ENCODE measurements at regions not wholly inside any gene's neighbourhood (a gene's known extent, or its start where the extent isn't known, plus 50 kb on each side); places are given as distances from the start of the nearest gene placed in this dataset.

- no peak for TF ChIP-seq E4F1 (IDR thresholded peaks at IDR 0.05; ENCODE audit: borderline replicate concordance, partially characterized antibody)
- no peak for TF ChIP-seq ZNF622 (IDR thresholded peaks at IDR 0.05)
- TF ChIP-seq USF2 (IDR thresholded peaks at IDR 0.05; ENCODE audit: borderline replicate concordance, low read depth, low read length), result no peak
- TF ChIP-seq CEBPB (IDR thresholded peaks at IDR 0.05; ENCODE audit: borderline replicate concordance in 1 of 2, low read depth in 2 of 2, low read length in 2 of 2), result no peak
- no peak for TF ChIP-seq FOXK2 (IDR thresholded peaks at IDR 0.05)
- no peak for TF ChIP-seq RAD21 (IDR thresholded peaks at IDR 0.05; ENCODE audit: insufficient read depth, low read depth, low read length)
These were observed 304.3 kb upstream of the ESRRG start (continued) for GRCh38 chr1:217027403-217028080.

- Histone ChIP-seq H3K9ac (ENCODE audit: control insufficient read depth, insufficient read depth, low read length) (no peak overlapping the region), H3K4me1 (ENCODE audit: control insufficient read depth, insufficient read depth, low read length) (peaks cover 5% of the 10 kb centered on the region; the same call in 1 of the 2 replicates), H3K4me3 (no peak overlapping the region), H3K27me3 (replicated peaks in 1 of 2; ENCODE audit: control insufficient read depth in 2 of 2, insufficient read depth in 2 of 2, low read length in 1 of 2) (no peaks in the 10 kb centered on the region), H3K4me2 (ENCODE audit: control insufficient read depth, insufficient read depth) (no peak overlapping the region), H3K27ac (ENCODE audit: control insufficient read depth, insufficient read depth) (no peak overlapping the region), H3K36me3 (ENCODE audit: control insufficient read depth in 2 of 2, insufficient read depth in 2 of 2, low read length in 1 of 2) (no peaks in the 10 kb centered on the region), H4K20me1 (ENCODE audit: control insufficient read depth, insufficient read depth) (no peaks in the 10 kb centered on the region), H2AFZ (ENCODE audit: control insufficient read depth, low read depth, low read length) (no peak overlapping the region), H3K79me2 (ENCODE audit: control insufficient read depth, insufficient read depth, low read length) (no peaks in the 10 kb centered on the region), H3K9me3 (replicated peaks; ENCODE audit: control insufficient read depth, insufficient read depth, low read length) (no peaks in the 10 kb centered on the region; the same call in 2 of the 3 replicates)
- CTCF ChIA-PET, result no interaction called here
- POLR2A ChIA-PET, result no interaction called here
- BruUV-seq (replicated peaks), result no TSS peak
- ATAC-seq, result no peak
- no peak for DNase-seq (ENCODE audit: low read depth, low spot score)
- SMC1A ChIA-PET (ENCODE audit: uncharacterized antibody, unreplicated experiment), result no interaction called here
- intact Hi-C loops (cut with micrococcal nuclease; ENCODE audit: unreplicated experiment), result no loop called here
- in situ Hi-C loops (cut with MboI), result no loop called here
- RAD21 ChIA-PET (ENCODE audit: unreplicated experiment), result no interaction called here
- FAIRE-seq, result no peak
- WGBS (ENCODE audit: insufficient coverage, insufficient replicate concordance, low lambda C conversion rate, missing lambda C conversion rate), result 23% methylated on average over 2 of the region's 2 CpGs
- TF ChIP-seq HDAC6 (IDR thresholded peaks at IDR 0.05; ENCODE audit: unreplicated experiment) (no peak), MYC (IDR thresholded peaks at IDR 0.05; ENCODE audit: insufficient read depth, insufficient read length, insufficient replicate concordance, low read length, severe bottlenecking) (no peak), SREBF2 (IDR thresholded peaks at IDR 0.05; ENCODE audit: low read length) (no peak), SREBF1 (IDR thresholded peaks at IDR 0.05; ENCODE audit: low read length) (no peak), PRDM15 (CRISPR knock-in tag; IDR thresholded peaks at IDR 0.05) (no peak), CHD4 (IDR thresholded peaks at IDR 0.05) (no peak), BHLHE40 (IDR thresholded peaks at IDR 0.05; ENCODE audit: borderline replicate concordance in 1 of 2, low read depth in 2 of 2, low read length in 1 of 2) (no peak)
These were observed 303.3 kb upstream of the ESRRG start for GRCh38 chr1:217026531-217026930.

Data from GM12878 (cell line).